PC-3 (cell line): ENCODE measurements at regions not wholly inside any gene's neighbourhood (a gene's known extent, or its start where the extent isn't known, plus 50 kb on each side); places are given as distances from the start of the nearest gene placed in this dataset.
A peak's percentile ranks its signal among the peaks of the same experiment; 100 is the strongest.

ENCODE experiments used
- ATAC-seq: fragments of 200-7000 bp; cut with Tn5 transposase; 2 replicates; pipeline ENCODE4 v1.9.1; 2020; ENCODE audit warnings: mild to moderate bottlenecking, moderate library complexity
- BruUV-seq: library from RNA; stranded (reverse); fragments of 400-500 nt; replicated peaks from 2 replicates; lab custom pipeline; 2021; lab: Mats Ljungman, UMichigan
- CTCF ChIA-PET: fragments of 300-600 bp; sonication (Branson Sonifier 250); formaldehyde crosslinking; loops from one replicate; lab custom pipeline; 2022; ENCODE audit warnings: antibody characterized with exemption; lab: Charles Lee
- POLR2A ChIA-PET: fragments of 300-600 bp; sonication (Branson Sonifier 250); formaldehyde crosslinking; loops from one replicate; lab custom pipeline; 2022; ENCODE audit warnings: antibody characterized with exemption; ENCODE audit not compliant: unreplicated experiment; lab: Charles Lee
- DNase-seq: peaks from one replicate; pipeline ENCODE4 v3.0.0-alpha.2; 2015
- H2AFZ ChIP-seq: fragments of 300-600 bp; sonication (generic); 2 replicates; pipeline ENCODE4 v1.6.0; 2016; ENCODE audit warnings: antibody characterized with exemption, low read length
- H3F3A ChIP-seq: fragments of 300-600 bp; sonication (generic); one replicate; pipeline ENCODE4 v1.6.0; 2017; ENCODE audit warnings: antibody characterized with exemption, low read length, control low read depth, mild to moderate bottlenecking; ENCODE audit not compliant: unreplicated experiment
- H3K27ac ChIP-seq: fragments of 300-600 bp; sonication (generic); 2 replicates; pipeline ENCODE4 v1.5.1; 2016; ENCODE audit warnings: mild to moderate bottlenecking, low read length
- H3K27me3 ChIP-seq: fragments of 300-600 bp; sonication (generic); 2 replicates; pipeline ENCODE4 v1.6.1; 2016; ENCODE audit warnings: low read length, mixed read lengths
- H3K36me3 ChIP-seq: fragments of 300-600 bp; sonication (generic); 2 replicates; pipeline ENCODE4 v1.6.1; 2016; ENCODE audit warnings: low read depth, mixed run types, low read length, mixed read lengths
- H3K4me1 ChIP-seq: fragments of 300-600 bp; sonication (generic); 2 replicates; pipeline ENCODE4 v1.5.1; 2016; ENCODE audit warnings: low read length; ENCODE audit not compliant: insufficient read depth
- H3K4me2 ChIP-seq: fragments of 300-600 bp; sonication (generic); 2 replicates; pipeline ENCODE4 v1.6.0; 2016; ENCODE audit warnings: low read length
- H3K4me3 ChIP-seq: fragments of 300-600 bp; sonication (generic); 2 replicates; pipeline ENCODE4 v1.5.1; 2016; ENCODE audit warnings: mild to moderate bottlenecking, low read length, mixed read lengths
- H3K79me2 ChIP-seq: fragments of 300-600 bp; sonication (generic); 2 replicates; pipeline ENCODE4 v1.6.1; 2017; ENCODE audit warnings: low read length, mixed read lengths
- H3K9ac ChIP-seq: fragments of 300-600 bp; sonication (generic); 2 replicates; pipeline ENCODE4 v1.6.0; 2016; ENCODE audit warnings: mild to moderate bottlenecking, low read length
- H3K9me2 ChIP-seq: fragments of 300-600 bp; sonication (generic); replicated peaks from 2 replicates; pipeline ENCODE4 v1.6.1; 2016; ENCODE audit warnings: mixed run types, low read length, mixed read lengths
- H3K9me3 ChIP-seq: fragments of 300-600 bp; sonication (generic); 2 replicates; pipeline ENCODE4 v1.6.1; 2016; ENCODE audit warnings: low read length, mixed read lengths
- H4K20me1 ChIP-seq: fragments of 300-600 bp; sonication (generic); 2 replicates; pipeline ENCODE4 v1.6.1; 2016; ENCODE audit warnings: low read length, mixed read lengths
- CTCF ChIP-seq: fragments of 300-600 bp; sonication (generic); conservative IDR thresholded peaks from 2 replicates; pipeline ENCODE4 v1.5.1; 2017; ENCODE audit warnings: antibody characterized with exemption, low read depth, mild to moderate bottlenecking, low read length
- EZH2 ChIP-seq: fragments of 300-600 bp; sonication (generic); IDR thresholded peaks from one replicate; pipeline ENCODE4 v1.6.1; 2017; ENCODE audit warnings: antibody characterized with exemption, mild to moderate bottlenecking, low read length; ENCODE audit not compliant: unreplicated experiment
- EZH2phosphoT487 ChIP-seq: fragments of 300-600 bp; sonication (generic); IDR thresholded peaks from 2 replicates; pipeline ENCODE4 v1.6.1; 2018; ENCODE audit warnings: mild to moderate bottlenecking, antibody characterized with exemption, low read length, borderline replicate concordance
- intact Hi-C: fragments of 100-400 bp; cut with micrococcal nuclease; formaldehyde crosslinking; loops from 2 replicates; pipeline ENCODE4 v1.9.0; 2023

DNA sequence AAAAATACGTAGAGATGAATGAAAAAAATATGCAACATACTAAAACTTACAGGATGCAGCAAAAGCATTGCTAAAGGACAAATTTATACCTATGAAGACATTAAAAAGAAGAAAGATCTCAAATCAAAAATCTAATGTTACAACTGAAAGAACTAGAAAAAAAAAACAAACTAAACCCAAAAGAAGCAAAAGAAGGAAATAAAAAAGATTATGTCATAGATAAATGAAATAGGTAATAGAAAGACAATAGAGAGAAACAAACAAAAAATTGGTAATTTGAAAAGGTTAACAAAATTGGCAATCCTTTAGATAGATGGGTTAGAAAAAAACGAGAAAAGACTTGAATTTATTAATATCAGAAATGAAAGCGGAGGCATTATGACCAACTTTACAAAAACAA lies 1000.2 kb downstream of the TLE4 start:
- POLR2A ChIA-PET: no interaction called here
- no peak overlapping the region for H3K4me2 ChIP-seq
- intact Hi-C loops: no loop called here
- H3K9me2 ChIP-seq: no peaks in the 10 kb centered on the region
- H3K79me2 ChIP-seq: no peaks in the 10 kb centered on the region
- H4K20me1 ChIP-seq: no peaks in the 10 kb centered on the region
- H3F3A ChIP-seq: no peaks in the 10 kb centered on the region
- H3K36me3 ChIP-seq: no peaks in the 10 kb centered on the region
- no peak overlapping the region for H3K9ac ChIP-seq
- H2AFZ ChIP-seq: no peak overlapping the region
- DNase-seq (no peak), ATAC-seq (no peak)
- no TSS peak for BruUV-seq
- no peaks in the 10 kb centered on the region for H3K4me1 ChIP-seq
- no peaks in the 10 kb centered on the region for H3K27me3 ChIP-seq
- CTCF ChIA-PET: no interaction called here
- H3K9me3 ChIP-seq: 0 out of 2 replicates have a peak, but pooled peaks cover 6% of the 10 kb centered on the region
- H3K27ac ChIP-seq: no peak overlapping the region
- TF ChIP-seq EZH2phosphoT487 (no peak), CTCF (no peak), EZH2 (no peak)
- H3K4me3 ChIP-seq: no peak overlapping the region

- Histone ChIP-seq H2AFZ (no peak overlapping the region), H3F3A (no peaks in the 10 kb centered on the region), H3K27me3 (no peaks in the 10 kb centered on the region), H3K27ac (no peak overlapping the region), H4K20me1 (no peaks in the 10 kb centered on the region), H3K9me3 (0 out of 2 replicates have a peak, but pooled peaks cover 6% of the 10 kb centered on the region), H3K4me2 (no peak overlapping the region), H3K79me2 (no peaks in the 10 kb centered on the region), H3K9ac (no peak overlapping the region), H3K9me2 (no peaks in the 10 kb centered on the region), H3K4me1 (no peaks in the 10 kb centered on the region), H3K4me3 (no peak overlapping the region), H3K36me3 (no peaks in the 10 kb centered on the region)
- TF ChIP-seq EZH2phosphoT487: no peak
- TF ChIP-seq EZH2: no peak
- no peak for TF ChIP-seq CTCF
- BruUV-seq: no TSS peak
- no peak for ATAC-seq
- DNase-seq: no peak
- POLR2A ChIA-PET: no interaction called here
- intact Hi-C loops: no loop called here
- CTCF ChIA-PET: no interaction called here
Observed at GRCh38 chr9:80569236-80569635, 997.5 kb downstream of the TLE4 start.

DNA sequence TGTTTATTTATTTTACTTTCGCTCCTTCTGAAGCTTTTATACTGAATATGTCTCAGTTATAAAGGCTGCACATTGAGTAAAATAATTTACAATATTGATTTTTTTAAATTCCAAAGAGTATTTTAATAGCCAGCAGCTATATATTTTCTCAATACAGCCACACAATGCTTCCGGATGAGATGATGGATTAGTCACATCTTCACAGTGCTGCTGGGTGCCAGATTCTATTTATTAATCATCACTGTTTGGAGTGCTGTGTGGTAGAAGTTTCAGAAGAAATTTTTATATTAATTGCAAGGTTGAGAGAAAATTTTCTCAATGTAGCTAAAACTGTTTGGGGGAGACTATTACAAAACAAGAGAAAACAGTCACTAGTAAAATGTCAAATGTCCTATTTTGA lies 989.8 kb downstream of the TLE4 start:
- intact Hi-C loops: no loop called here
- ATAC-seq: peak; percentile 88
- H3K79me2 ChIP-seq: no peaks in the 10 kb centered on the region
- H3K4me1 ChIP-seq: peaks cover 29% of the 10 kb centered on the region
- H2AFZ ChIP-seq: no peak overlapping the region
- no peak overlapping the region for H3K4me3 ChIP-seq
- no peaks in the 10 kb centered on the region for H3K9me2 ChIP-seq
- H3K36me3 ChIP-seq: no peaks in the 10 kb centered on the region
- H3K4me2 ChIP-seq: peak overlapping the region; percentile 39; the same call in 1 of the 2 replicates
- H4K20me1 ChIP-seq: no peaks in the 10 kb centered on the region
- TF ChIP-seq EZH2phosphoT487 (no peak), CTCF (no peak), EZH2 (no peak)
- no peaks in the 10 kb centered on the region for H3K9me3 ChIP-seq
- DNase-seq: peak; percentile 52
- ChIA-PET POLR2A (no interaction called here), CTCF (no interaction called here)
- no peaks in the 10 kb centered on the region for H3F3A ChIP-seq
- H3K27ac ChIP-seq: no peak overlapping the region
- no peaks in the 10 kb centered on the region for H3K27me3 ChIP-seq
- no peak overlapping the region for H3K9ac ChIP-seq
- no TSS peak for BruUV-seq
